ENCODE measurements at regions not wholly inside any gene's neighbourhood (a gene's known extent, or its start where the extent isn't known, plus 50 kb on each side); places are given as distances from the start of the nearest gene placed in this dataset.

- TF ChIP-seq CTCF (IDR thresholded peaks at IDR 0.05) (no peak), ZFX (IDR thresholded peaks at IDR 0.05; ENCODE audit: borderline replicate concordance) (no peak)
Measured at GRCh38 chr2:174666845-174667244, 69.2 kb upstream of the WIPF1 start.
